Pancreas (tissue), 10 donors: ENCODE measurements at regions not wholly inside any gene's neighbourhood (a gene's known extent, or its start where the extent isn't known, plus 50 kb on each side); places are given as distances from the start of the nearest gene placed in this dataset.

Experiments used
- ATAC-seq, 4 donors: fragments of 200-7000 bp; cut with Tn5 transposase; one replicate each; pipeline versions ENCODE4 v1.8.0 to v1.9.1; 2020; ENCODE audit warnings: mild to moderate bottlenecking in 4 of 4, moderate library complexity in 4 of 4
- DNase-seq, 6 donors: peaks; one replicate each; pipeline ENCODE4 v3.0.0-alpha.2; 2020
- FAIRE-seq: peaks from 2 replicates; lab custom pipeline; 2012; peaks lifted over from hg19 to GRCh38; lab: Jason Lieb, UNC
- H3K27ac ChIP-seq, 4 donors: fragments of 200-600 bp; sonication (generic); 1 replicate in 3 of 4; 2 replicates in 1 of 4; pipeline versions ENCODE4 v1.5.0 to v1.8.0; 2020
- H3K27me3 ChIP-seq, 4 donors: fragments of 200-600 bp; one replicate each; pipeline ENCODE4 v1.8.0; 2021
- H3K36me3 ChIP-seq, 3 donors: fragments of 200-600 bp; sonication (generic) in 1 of 3; one replicate each; pipeline versions ENCODE4 v1.5.0 to v1.8.0; 2020 to 2021
- H3K4me1 ChIP-seq, 3 donors: fragments of 200-600 bp; one replicate each; pipeline ENCODE4 v1.8.0; 2021
- H3K4me3 ChIP-seq, 4 donors: fragments of 200-600 bp; sonication (generic) in 2 of 4; one replicate each; pipeline versions ENCODE4 v1.5.0 to v1.8.0; 2020 to 2021
- H3K9me3 ChIP-seq, 4 donors: fragments of 200-600 bp; one replicate each; pipeline ENCODE4 v1.8.0; 2021
- WGBS, 2 donors: extraction: QIAGEN DNeasy Blood & Tissue Kit; methylation state at CpG; one replicate each; pipeline ENCODE4 v1.1.7; 2013; 5-methylcytosine and 5-hydroxymethylcytosine counted together
- intact Hi-C, 3 donors: fragments of 100-400 bp; cut with DNase I; formaldehyde crosslinking; loops; one replicate each; pipeline versions ENCODE4 v1.11.1 to v1.14.2; 2022
- TF ChIP-seq, protein P1 (sequence below), 4 donors: fragments of 200-600 bp; sonication (generic) in 3 of 4; IDR thresholded peaks; one replicate each; pipeline versions ENCODE4 v1.5.0 to v1.8.0; 2021; ENCODE audit warnings: antibody characterized with exemption in 4 of 4
- donor health status: healthy with polysubstance abuse.
- donor health status: DM: no; HTN: no; CAD: no; lungs with moderate emphysema.
- donor health status: DM: no; HTN: no; CAD: no.
- donor health status: control.
- donor health status: control.
- donor health status: Bipolar disorder and iron deficiency.
- donor health status: DM: yes; HTN: yes; CAD: no.
- donor health status: DM: no; HTN: no; CAD: no.
- donor health status: DM: no; HTN: no; CAD: no.
- donor health status: DM: yes; HTN: yes; CAD: no.

DNA sequence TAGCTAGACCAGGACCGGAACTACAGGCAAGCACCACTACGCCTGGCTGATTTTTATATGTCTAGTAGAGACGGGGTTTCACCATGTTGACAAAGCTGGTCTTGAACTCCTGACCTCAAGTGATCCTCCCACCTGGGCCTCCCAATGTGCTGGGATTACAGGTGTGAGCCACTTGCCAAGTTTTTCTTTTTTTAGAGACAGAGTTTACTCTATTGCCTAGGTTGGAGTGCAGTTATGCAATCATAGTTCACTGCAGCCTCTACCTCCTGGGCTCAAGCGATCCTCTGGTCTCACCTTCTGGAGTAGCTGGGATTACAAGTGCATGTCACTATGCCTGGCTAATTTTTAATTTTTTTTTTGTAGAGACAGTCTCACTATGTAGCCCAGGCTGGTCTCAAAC, 201.5 kb upstream of the TBX3 start:
- Histone ChIP-seq H3K27me3 (peaks cover 0 to 21% (median 0%) of the 10 kb centered on the region in 4 donors), H3K9me3 (no peaks in the 10 kb centered on the region), H3K4me1 (no peaks in the 10 kb centered on the region), H3K27ac (no peak overlapping the region), H3K36me3 (no peaks in the 10 kb centered on the region), H3K4me3 (no peak overlapping the region)
- intact Hi-C loops = no loop called here
- TF ChIP-seq, protein P1, sequence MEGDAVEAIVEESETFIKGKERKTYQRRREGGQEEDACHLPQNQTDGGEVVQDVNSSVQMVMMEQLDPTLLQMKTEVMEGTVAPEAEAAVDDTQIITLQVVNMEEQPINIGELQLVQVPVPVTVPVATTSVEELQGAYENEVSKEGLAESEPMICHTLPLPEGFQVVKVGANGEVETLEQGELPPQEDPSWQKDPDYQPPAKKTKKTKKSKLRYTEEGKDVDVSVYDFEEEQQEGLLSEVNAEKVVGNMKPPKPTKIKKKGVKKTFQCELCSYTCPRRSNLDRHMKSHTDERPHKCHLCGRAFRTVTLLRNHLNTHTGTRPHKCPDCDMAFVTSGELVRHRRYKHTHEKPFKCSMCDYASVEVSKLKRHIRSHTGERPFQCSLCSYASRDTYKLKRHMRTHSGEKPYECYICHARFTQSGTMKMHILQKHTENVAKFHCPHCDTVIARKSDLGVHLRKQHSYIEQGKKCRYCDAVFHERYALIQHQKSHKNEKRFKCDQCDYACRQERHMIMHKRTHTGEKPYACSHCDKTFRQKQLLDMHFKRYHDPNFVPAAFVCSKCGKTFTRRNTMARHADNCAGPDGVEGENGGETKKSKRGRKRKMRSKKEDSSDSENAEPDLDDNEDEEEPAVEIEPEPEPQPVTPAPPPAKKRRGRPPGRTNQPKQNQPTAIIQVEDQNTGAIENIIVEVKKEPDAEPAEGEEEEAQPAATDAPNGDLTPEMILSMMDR (IDR thresholded peaks at IDR 0.05) = no peak
- DNase-seq = no peak
- ATAC-seq = no peak
- 83 to 88% methylated on average over 4 of the region's 4 CpGs for WGBS, 2 donors
- no peak for FAIRE-seq

DNA sequence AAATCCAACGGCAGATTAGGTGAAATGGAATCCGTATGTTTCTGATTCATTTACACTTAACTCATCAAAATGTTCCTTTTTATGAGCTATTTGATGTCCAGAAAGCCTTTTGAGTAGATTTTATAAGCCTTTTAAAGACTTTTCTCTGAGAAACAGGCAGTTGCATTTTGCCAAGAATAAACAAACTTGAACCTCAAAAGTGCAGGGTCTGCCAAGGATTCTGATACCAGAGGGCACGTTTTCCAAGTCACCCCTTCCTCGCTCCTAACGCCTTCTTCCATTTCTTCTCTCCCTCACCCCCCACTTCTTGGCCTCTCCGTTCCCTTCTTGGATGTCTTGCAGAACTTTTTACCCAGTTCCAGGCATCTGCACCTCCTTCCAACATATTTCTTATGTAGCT, 200.6 kb upstream of the TBX3 start:
- FAIRE-seq (no peak), DNase-seq (no peak), ATAC-seq (no peak)
- H3K27me3 ChIP-seq = peaks cover 0 to 21% (median 0%) of the 10 kb centered on the region in 4 donors
- H3K9me3 ChIP-seq = no peaks in the 10 kb centered on the region
- no peaks in the 10 kb centered on the region for H3K36me3 ChIP-seq
- 57 to 67% methylated on average over 6 of the region's 6 CpGs for WGBS, 2 donors
- no peak overlapping the region for H3K27ac ChIP-seq
- intact Hi-C loops = no loop called here
- TF ChIP-seq, protein P1 (IDR thresholded peaks at IDR 0.05) = no peak
- H3K4me3 ChIP-seq = no peak overlapping the region
- no peaks in the 10 kb centered on the region for H3K4me1 ChIP-seq

DNA sequence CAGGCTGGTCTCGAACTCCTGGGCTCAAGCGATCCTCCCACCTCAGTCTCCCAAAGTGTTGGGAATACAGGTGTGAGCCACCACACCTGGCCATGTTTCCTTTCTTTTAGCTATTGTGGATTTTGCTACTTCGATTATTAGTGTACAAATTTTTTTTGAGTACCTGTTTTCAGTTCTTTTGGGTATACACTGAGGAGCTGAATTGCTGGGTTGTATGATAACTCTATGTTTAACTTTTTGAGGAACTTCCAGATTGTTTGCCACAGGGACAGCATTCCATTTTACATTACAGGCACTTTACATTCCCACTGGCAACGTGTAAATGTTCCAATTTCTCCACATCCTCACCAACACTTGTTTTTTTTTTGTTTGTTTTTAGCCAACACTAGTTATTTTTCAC, 198.1 kb upstream of the TBX3 start:
- H3K9me3 ChIP-seq = no peaks in the 10 kb centered on the region
- intact Hi-C loops = no loop called here
- ATAC-seq (no peak), FAIRE-seq (no peak), DNase-seq (no peak)
- no peaks in the 10 kb centered on the region for H3K36me3 ChIP-seq
- no peaks in the 10 kb centered on the region for H3K4me1 ChIP-seq
- TF ChIP-seq, protein P1 (IDR thresholded peaks at IDR 0.05) = no peak
- H3K4me3 ChIP-seq = no peak overlapping the region
- 67 to 68% methylated on average over 4 of the region's 4 CpGs for WGBS, 2 donors
- no peak overlapping the region for H3K27ac ChIP-seq
- H3K27me3 ChIP-seq = peaks cover 0 to 13% (median 0%) of the 10 kb centered on the region in 4 donors

DNA sequence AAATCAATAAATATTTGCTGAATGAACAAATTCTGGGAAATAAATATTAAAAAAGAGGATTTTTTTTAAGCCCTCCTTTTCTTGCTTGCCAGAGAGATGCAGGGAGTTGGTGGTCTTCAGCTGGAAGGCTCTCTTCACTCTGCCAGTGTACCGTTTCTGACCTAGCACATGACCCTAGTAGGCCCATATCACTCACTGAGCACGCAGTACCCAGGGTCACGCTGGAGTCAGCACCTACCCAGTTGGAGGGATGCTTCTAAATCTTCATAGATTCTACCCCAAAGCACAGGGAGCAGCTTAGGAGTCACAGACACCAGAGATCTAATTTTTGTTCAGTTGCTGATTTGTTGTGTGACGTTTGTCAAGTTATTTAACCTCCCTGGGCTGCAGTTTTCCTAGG, 195.4 kb upstream of the TBX3 start:
- H3K27ac ChIP-seq = no peak overlapping the region
- intact Hi-C loops = no loop called here
- DNase-seq (no peak), ATAC-seq (no peak), FAIRE-seq (no peak)
- H3K27me3 ChIP-seq = peaks cover 0 to 13% (median 0%) of the 10 kb centered on the region in 4 donors
- H3K36me3 ChIP-seq = no peaks in the 10 kb centered on the region
- H3K9me3 ChIP-seq = no peaks in the 10 kb centered on the region
- TF ChIP-seq, protein P1 (IDR thresholded peaks at IDR 0.05) = no peak
- H3K4me1 ChIP-seq = no peaks in the 10 kb centered on the region
- H3K4me3 ChIP-seq = no peak overlapping the region
- 66 to 68% methylated on average over 4 of the region's 4 CpGs for WGBS, 2 donors

DNA sequence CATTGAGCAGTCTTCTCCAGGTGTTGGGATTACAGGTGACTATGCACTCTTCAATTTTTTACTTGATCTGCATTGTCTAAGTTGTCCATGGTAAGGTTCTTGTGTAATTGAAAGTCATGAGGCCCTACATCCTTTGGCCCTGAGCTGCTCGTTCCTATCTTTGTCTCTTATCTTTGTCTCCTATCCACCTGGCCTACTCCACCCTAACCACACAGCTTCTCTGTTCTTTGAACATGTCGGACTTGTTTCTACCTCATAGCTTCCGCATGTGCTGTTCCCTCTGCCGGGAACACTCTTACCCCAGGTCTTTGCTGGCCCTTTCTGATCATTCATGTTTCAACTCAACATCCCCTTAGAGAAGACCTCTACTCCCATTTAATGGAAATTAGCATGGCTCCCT, 194.8 kb upstream of the TBX3 start:
- peaks cover 0 to 11% (median 0%) of the 10 kb centered on the region in 4 donors for H3K27me3 ChIP-seq
- DNase-seq (no peak), FAIRE-seq (no peak), ATAC-seq (no peak)
- TF ChIP-seq, protein P1 (IDR thresholded peaks at IDR 0.05) = no peak
- H3K4me3 ChIP-seq = no peak overlapping the region
- H3K4me1 ChIP-seq = no peaks in the 10 kb centered on the region
- no peak overlapping the region for H3K27ac ChIP-seq
- no peaks in the 10 kb centered on the region for H3K9me3 ChIP-seq
- H3K36me3 ChIP-seq = no peaks in the 10 kb centered on the region
- intact Hi-C loops = no loop called here
- WGBS, 2 donors = 73 to 74% methylated on average over 4 of the region's 4 CpGs
